ENCODE measurements at regions not wholly inside any gene's neighbourhood (a gene's known extent, or its start where the extent isn't known, plus 50 kb on each side); places are given as distances from the start of the nearest gene placed in this dataset.
A peak's percentile ranks its signal among the peaks of the same experiment; 100 is the strongest.
"Not testable (repeated sequence)": the region's sequence is repeated elsewhere in the genome, so short reads cannot be mapped to it uniquely, and the experiment has no call there.

- DNase-seq (ENCODE audit: low read depth in 2 of 2) = no peak
Measured at GRCh38 chr3:139095803-139096466, 51.2 kb upstream of the PRR23C start.

- DNase-seq (ENCODE audit: low read depth in 2 of 2) = no peak
Measured at GRCh38 chr3:139096670-139097069, 52.0 kb upstream of the PRR23C start.

- DNase-seq (ENCODE audit: low read depth in 2 of 2) = no peak
Measured at GRCh38 chr3:139098391-139098790, 53.7 kb upstream of the PRR23C start.

GRCh38 chr3:139099968-139100817, 55.5 kb upstream of the PRR23C start:
- no peak for DNase-seq (ENCODE audit: low read depth in 2 of 2)

- no peak for DNase-seq (ENCODE audit: low read depth in 2 of 2)
Measured at GRCh38 chr3:139100821-139101220, 56.1 kb upstream of the PRR23C start.

- no peak for DNase-seq (ENCODE audit: low read depth in 2 of 2)
Measured at GRCh38 chr3:139101396-139101795, 56.7 kb upstream of the PRR23C start.

GRCh38 chr3:139103484-139103883, 58.8 kb upstream of the PRR23C start:
- DNase-seq (ENCODE audit: low read depth in 2 of 2) = no peak

- DNase-seq (ENCODE audit: low read depth in 2 of 2) = no peak
Measured at GRCh38 chr3:139104062-139104461, 59.4 kb upstream of the PRR23C start.

- no peak for DNase-seq (ENCODE audit: low read depth in 2 of 2)
Measured at GRCh38 chr3:139105154-139105702, 60.5 kb upstream of the PRR23C start.

- no peak for DNase-seq (ENCODE audit: low read depth in 2 of 2)
Measured at GRCh38 chr3:139106013-139106932, 61.6 kb upstream of the PRR23C start.

- DNase-seq (ENCODE audit: low read depth in 2 of 2) = no peak
Measured at GRCh38 chr3:139107424-139108252, 62.9 kb upstream of the PRR23C start.

GRCh38 chr3:139108253-139108969, 63.7 kb upstream of the PRR23C start:
- no peak for DNase-seq (ENCODE audit: low read depth in 2 of 2)

- DNase-seq (ENCODE audit: low read depth in 2 of 2) = no peak
Measured at GRCh38 chr3:139109271-139109670, 64.6 kb upstream of the PRR23C start.

- DNase-seq (ENCODE audit: low read depth in 2 of 2) = no peak
Measured at GRCh38 chr3:139110072-139110830, 65.6 kb upstream of the PRR23C start.

- DNase-seq (ENCODE audit: low read depth in 2 of 2) = not testable (repeated sequence)
Measured at GRCh38 chr3:139110929-139111328, 66.2 kb upstream of the PRR23C start.

GRCh38 chr3:139111392-139112229, 66.9 kb upstream of the PRR23C start:
- DNase-seq (ENCODE audit: low read depth in 2 of 2) = peak in 1 of 2 experiments; percentile 17

GRCh38 chr3:139112230-139112558, 67.5 kb upstream of the PRR23C start:
- DNase-seq (ENCODE audit: low read depth in 2 of 2) = no peak

GRCh38 chr3:139113231-139113992, 68.7 kb upstream of the PRR23C start:
- DNase-seq (ENCODE audit: low read depth in 2 of 2) = no peak
